OCI-LY1 (cell line): ENCODE measurements at regions not wholly inside any gene's neighbourhood (a gene's known extent, or its start where the extent isn't known, plus 50 kb on each side); places are given as distances from the start of the nearest gene placed in this dataset.

Experiments
- H2AFZ ChIP-seq: fragments of 200-600 bp; sonication (generic), shearing (Covaris generic); 2 replicates; pipeline ENCODE4 v1.6.0; 2014; ENCODE audit warnings: antibody characterized with exemption, mild to moderate bottlenecking, low read length
- H3F3A ChIP-seq: fragments of 200-600 bp; sonication (generic), shearing (Covaris generic); 2 replicates; pipeline ENCODE4 v1.6.0; 2014; ENCODE audit warnings: mild to moderate bottlenecking, antibody characterized with exemption, low read length, moderate library complexity; ENCODE audit not compliant: insufficient read depth
- H3K27ac ChIP-seq: fragments of 200-600 bp; sonication (generic); 2 replicates; pipeline ENCODE4 v1.5.1; 2014; ENCODE audit warnings: low read length, mixed run types, mild to moderate bottlenecking, low read depth; ENCODE audit not compliant: poor library complexity, severe bottlenecking
- H3K27me3 ChIP-seq: fragments of 200-600 bp; sonication (generic); 2 replicates; pipeline ENCODE4 v1.6.0; 2014; ENCODE audit warnings: antibody characterized with exemption, mild to moderate bottlenecking, low read length, moderate library complexity; ENCODE audit not compliant: insufficient read depth
- H3K36me3 ChIP-seq: fragments of 200-600 bp; sonication (generic); 2 replicates; pipeline ENCODE4 v1.6.1; 2014; ENCODE audit warnings: mild to moderate bottlenecking, antibody characterized with exemption, low read length, moderate library complexity, mixed read lengths; ENCODE audit not compliant: insufficient read depth
- H3K4me1 ChIP-seq: fragments of 200-600 bp; sonication (generic); 2 replicates; pipeline ENCODE4 v1.5.1; 2014; ENCODE audit warnings: mild to moderate bottlenecking, low read length, moderate library complexity; ENCODE audit not compliant: insufficient read depth, severe bottlenecking
- H3K4me2 ChIP-seq: fragments of 200-600 bp; sonication (generic), shearing (Covaris generic); 2 replicates; pipeline ENCODE4 v1.6.1; 2014; ENCODE audit warnings: low read length
- H3K4me3 ChIP-seq: fragments of 200-600 bp; sonication (generic); 2 replicates; pipeline ENCODE4 v1.5.1; 2014; ENCODE audit warnings: low read length, low read depth, mild to moderate bottlenecking, mixed read lengths; ENCODE audit not compliant: poor library complexity, severe bottlenecking
- H3K79me2 ChIP-seq: fragments of 200-600 bp; shearing (Covaris generic); 2 replicates; pipeline ENCODE4 v1.6.1; 2016; ENCODE audit warnings: mixed run types, low read length, mixed read lengths; ENCODE audit not compliant: insufficient read depth
- H3K9ac ChIP-seq: fragments of 200-600 bp; sonication (generic), shearing (Covaris generic); 2 replicates; pipeline ENCODE4 v1.6.1; 2014; ENCODE audit warnings: mild to moderate bottlenecking, low read length, mixed read lengths
- H3K9me2 ChIP-seq: fragments of 200-600 bp; sonication (generic), shearing (Covaris generic); 2 replicates; pipeline ENCODE4 v1.6.1; 2014; ENCODE audit warnings: low read depth, mild to moderate bottlenecking, low read length, mixed read lengths
- H3K9me3 ChIP-seq: fragments of 200-600 bp; shearing (Covaris generic); 2 replicates; pipeline ENCODE4 v1.6.1; 2014; ENCODE audit warnings: low read length, mixed read lengths
- H4K20me1 ChIP-seq: fragments of 200-600 bp; sonication (generic), shearing (Covaris generic); 2 replicates; pipeline ENCODE4 v1.6.0; 2016; ENCODE audit warnings: mild to moderate bottlenecking, low read length; ENCODE audit not compliant: insufficient read depth
- CTCF ChIP-seq: fragments of 200-600 bp; sonication (generic), shearing (Covaris generic); IDR thresholded peaks from 2 replicates; pipeline ENCODE4 v1.5.1; 2017; ENCODE audit warnings: mild to moderate bottlenecking, antibody characterized with exemption, low read length, moderate library complexity, mixed read lengths
- EZH2 ChIP-seq: fragments of 200-600 bp; sonication (generic), shearing (Covaris generic); IDR thresholded peaks from 2 replicates; pipeline ENCODE4 v1.8.0; 2017; ENCODE audit warnings: borderline replicate concordance, mixed run types, mild to moderate bottlenecking, antibody characterized with exemption, low read length, moderate library complexity, mixed read lengths

DNA sequence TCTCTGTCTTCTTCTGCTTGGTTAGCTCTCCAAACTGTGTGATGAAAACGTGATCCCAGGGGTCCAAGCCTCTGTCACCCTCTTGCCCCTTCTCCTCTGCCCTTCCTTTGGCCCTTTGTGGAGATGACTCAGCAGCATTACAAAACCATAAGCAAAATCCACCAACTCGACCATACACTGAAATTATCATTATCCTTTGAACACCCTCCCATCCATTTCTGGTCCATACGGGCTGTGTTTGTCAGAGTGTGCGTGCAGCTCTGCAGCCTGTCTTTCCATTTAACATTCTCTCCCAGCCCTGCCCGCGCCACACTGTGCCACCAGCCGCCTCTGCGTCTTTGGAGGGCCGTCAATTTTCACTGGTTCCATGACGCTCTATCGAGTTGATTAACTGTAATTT lies 69.2 kb downstream of the SLC25A47 start:
- H3K4me3 ChIP-seq: no peak overlapping the region
- H2AFZ ChIP-seq: no peak overlapping the region
- no peaks in the 10 kb centered on the region for H3K9me3 ChIP-seq
- no peak overlapping the region for H3K4me2 ChIP-seq
- H3K9ac ChIP-seq: no peak overlapping the region
- H3F3A ChIP-seq: no peaks in the 10 kb centered on the region
- no peak overlapping the region for H3K27ac ChIP-seq
- no peaks in the 10 kb centered on the region for H3K4me1 ChIP-seq
- H3K27me3 ChIP-seq: no peaks in the 10 kb centered on the region
- no peaks in the 10 kb centered on the region for H3K36me3 ChIP-seq
- no peaks in the 10 kb centered on the region for H3K79me2 ChIP-seq
- H4K20me1 ChIP-seq: no peaks in the 10 kb centered on the region; the same call in 1 of the 2 replicates
- no peak for TF ChIP-seq CTCF
- H3K9me2 ChIP-seq: no peaks in the 10 kb centered on the region

- Histone ChIP-seq H4K20me1 (no peaks in the 10 kb centered on the region; the same call in 1 of the 2 replicates), H3F3A (no peaks in the 10 kb centered on the region), H3K27ac (no peak overlapping the region), H3K9me3 (no peaks in the 10 kb centered on the region), H3K4me2 (no peak overlapping the region), H2AFZ (no peak overlapping the region), H3K4me3 (no peak overlapping the region), H3K9ac (no peak overlapping the region), H3K4me1 (no peaks in the 10 kb centered on the region), H3K36me3 (no peaks in the 10 kb centered on the region), H3K9me2 (no peaks in the 10 kb centered on the region), H3K27me3 (no peaks in the 10 kb centered on the region), H3K79me2 (no peaks in the 10 kb centered on the region)
- TF ChIP-seq CTCF (no peak), EZH2 (no peak)
These were observed 70.2 kb downstream of the SLC25A47 start for GRCh38 chr14:100393362-100393761.

GRCh38 chr14:100393906-100394732 lies 71.0 kb downstream of the SLC25A47 start:
- Histone ChIP-seq H3K36me3 (no peaks in the 10 kb centered on the region), H3K79me2 (no peaks in the 10 kb centered on the region), H3K4me3 (no peak overlapping the region), H3K9me3 (no peaks in the 10 kb centered on the region), H3K27me3 (no peaks in the 10 kb centered on the region), H3K9me2 (no peaks in the 10 kb centered on the region), H2AFZ (no peak overlapping the region), H3K9ac (no peak overlapping the region), H3F3A (no peaks in the 10 kb centered on the region), H4K20me1 (no peaks in the 10 kb centered on the region; the same call in 1 of the 2 replicates), H3K4me2 (no peak overlapping the region), H3K27ac (no peak overlapping the region), H3K4me1 (no peaks in the 10 kb centered on the region)
- TF ChIP-seq EZH2 (no peak), CTCF (no peak)
